COLO668 (cell line): ENCODE measurements at regions not wholly inside any gene's neighbourhood (a gene's known extent, or its start where the extent isn't known, plus 50 kb on each side); places are given as distances from the start of the nearest gene placed in this dataset.
"Not testable (repeated sequence)": the region's sequence is repeated elsewhere in the genome, so short reads cannot be mapped to it uniquely, and the experiment has no call there.

ENCODE experiments used
- DNase-seq: peaks from one replicate; lab custom pipeline; 2025; ENCODE audit not compliant: unreplicated experiment; lab: John Stamatoyannopoulos, UW

DNA sequence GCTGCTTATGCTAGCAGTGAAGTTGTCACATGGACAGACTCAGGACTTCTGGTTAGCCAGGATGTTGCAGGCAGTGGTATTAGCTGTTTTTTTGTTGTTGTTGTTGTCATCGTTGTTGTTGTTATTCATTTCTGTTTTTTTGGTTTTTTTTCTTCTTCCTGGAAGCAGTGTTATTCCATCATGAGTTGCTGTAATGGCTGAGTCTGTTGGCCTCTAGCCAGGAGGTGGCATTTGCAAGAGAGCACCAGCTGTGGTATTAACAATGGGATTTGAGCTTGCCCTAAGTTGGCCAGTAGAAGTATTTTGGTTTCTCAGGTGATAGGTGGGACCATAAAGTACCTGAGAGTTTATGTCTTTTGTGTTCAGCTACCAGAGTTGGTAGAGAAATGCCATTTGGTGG is 561.1 kb downstream of the KCTD16 start:
- no peak for DNase-seq

DNA sequence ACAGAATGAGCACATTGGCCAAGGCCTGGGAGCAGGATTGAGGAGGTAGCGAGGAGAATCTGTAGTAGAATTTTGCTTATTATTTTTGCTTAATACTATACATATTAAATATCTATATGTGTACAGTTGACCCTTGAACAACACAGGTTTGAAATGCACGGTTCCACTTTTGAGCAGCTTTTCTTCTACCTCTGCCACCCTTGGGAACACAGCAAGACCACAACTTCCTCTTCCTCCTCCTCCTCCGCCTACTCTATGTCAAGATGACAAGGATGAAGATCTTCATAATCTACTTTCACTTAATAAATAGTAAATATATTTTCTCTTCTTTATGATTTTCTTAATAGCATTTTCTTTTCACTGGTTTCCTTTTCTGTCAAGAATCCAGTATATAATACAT is 541.4 kb downstream of the KCTD16 start:
- DNase-seq: no peak

DNA sequence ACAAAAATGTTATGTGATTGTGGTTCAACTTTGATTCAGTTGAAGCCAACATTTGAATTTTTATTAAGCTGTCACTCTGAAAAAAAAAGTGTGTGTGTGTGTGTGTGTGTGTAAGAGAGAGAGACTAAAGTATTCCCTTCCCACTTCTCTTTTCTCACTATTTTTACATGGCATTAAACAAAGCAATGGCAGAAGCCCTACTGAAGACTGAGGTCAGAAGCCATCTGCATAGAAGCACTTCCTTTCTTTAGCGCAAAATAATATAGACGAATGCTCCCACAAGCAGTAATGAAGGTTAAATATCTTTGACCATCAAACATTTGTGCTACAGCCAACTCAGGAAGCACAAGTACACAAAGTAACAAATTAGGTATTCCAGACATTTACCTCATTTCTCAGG is 540.5 kb downstream of the KCTD16 start:
- no peak for DNase-seq

DNA sequence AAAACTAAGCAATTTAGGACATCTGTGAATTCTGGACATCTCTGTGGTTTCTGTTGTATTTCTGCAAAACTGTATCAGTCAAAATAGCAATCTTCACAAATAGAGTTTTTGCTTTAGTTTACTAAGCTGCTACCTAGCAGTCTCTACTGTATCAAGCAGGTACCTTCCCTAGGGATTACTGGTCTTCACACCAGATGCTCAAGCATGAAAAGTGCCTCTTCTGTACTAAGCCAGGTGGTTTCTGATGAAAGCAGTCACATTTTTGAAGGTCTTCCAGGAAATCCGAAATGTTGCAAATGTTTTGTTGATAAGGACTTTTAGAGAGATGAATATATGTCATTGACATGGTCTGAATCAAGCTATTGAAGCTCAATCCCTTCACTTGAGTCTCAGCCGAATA is 540.0 kb downstream of the KCTD16 start:
- DNase-seq: no peak

DNA sequence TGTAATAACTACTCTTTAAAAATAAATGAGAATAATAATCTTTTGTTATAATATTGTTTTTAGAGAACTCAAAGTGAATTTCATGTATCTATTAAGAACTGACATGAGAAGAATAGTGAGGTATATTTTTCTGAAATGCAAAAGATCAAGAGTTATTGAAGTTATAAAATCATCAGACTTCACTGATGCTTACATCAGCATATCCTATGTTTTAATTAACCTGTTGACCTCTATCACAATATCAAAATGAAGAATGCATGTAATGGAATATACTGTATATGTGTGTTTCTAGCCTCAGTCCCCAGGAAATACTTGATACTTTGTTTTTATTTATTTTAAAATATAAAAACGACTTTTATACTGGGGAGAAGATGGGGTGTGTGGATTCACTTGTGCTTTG is 533.1 kb downstream of the KCTD16 start:
- no peak for DNase-seq

DNA sequence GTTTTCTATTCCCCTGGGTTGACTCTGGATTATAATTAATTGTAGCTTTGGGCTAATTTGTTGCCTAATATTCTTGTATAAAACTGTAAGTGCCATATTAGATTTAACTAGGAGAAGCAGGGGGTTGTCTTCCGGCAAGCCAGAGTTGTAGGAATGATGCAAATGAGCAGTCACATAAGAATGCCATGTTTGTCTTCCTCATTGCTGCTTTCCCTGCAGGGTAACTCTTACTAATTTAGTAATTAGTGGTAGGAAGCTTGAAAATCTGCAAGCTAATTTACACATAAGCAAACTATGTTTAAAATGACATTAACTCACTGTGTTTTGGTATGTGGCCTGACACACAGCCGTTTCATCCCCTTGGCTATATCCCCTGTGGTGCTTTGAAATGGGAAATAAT is 527.8 kb downstream of the KCTD16 start:
- no peak for DNase-seq

GRCh38 chr5:144697847-144698262 is 527.2 kb downstream of the KCTD16 start:
- no peak for DNase-seq

GRCh38 chr5:144691936-144692335 is 521.3 kb downstream of the KCTD16 start:
- DNase-seq: no peak

DNA sequence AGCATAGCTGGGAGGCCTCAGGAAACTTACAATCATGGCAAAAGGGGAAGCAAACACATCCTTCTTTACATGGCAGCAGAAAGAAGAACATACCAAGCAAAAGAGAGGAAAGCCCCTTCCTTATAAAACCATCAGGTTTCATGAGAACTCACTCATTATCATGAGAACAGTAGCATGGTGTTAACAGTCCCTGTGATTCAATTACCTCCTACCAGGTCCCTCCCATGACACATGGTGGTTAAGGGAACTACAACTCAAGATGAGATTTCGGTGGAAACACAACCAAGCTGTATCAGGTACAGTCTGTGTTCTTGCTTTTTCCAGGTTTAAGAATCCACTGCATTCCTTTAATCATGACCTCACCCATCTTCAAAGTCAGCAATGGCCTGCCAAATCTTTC is 514.2 kb downstream of the KCTD16 start:
- DNase-seq: no peak

DNA sequence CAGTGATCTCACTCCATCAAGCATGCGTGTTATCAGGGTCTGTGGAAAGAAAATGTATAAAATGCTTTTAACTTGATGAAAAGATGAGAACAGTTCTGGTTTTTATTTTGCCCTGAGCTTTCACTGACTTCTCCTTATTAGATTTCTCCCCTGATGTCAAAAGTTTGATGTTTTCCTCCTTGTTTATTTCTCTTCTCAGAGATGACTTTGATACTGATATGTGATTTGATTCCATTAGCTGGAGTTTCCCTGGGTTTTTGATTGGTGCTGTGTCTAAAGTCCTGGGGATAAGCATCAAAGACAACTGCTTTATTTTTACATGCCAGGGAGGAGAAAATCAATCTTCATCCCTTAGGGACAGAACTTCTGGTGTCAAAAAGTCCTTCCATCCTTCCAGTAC is 510.0 kb downstream of the KCTD16 start:
- no peak for DNase-seq

GRCh38 chr5:144671066-144671465 is 500.4 kb downstream of the KCTD16 start:
- no peak for DNase-seq

GRCh38 chr5:144659634-144660227 is 489.1 kb downstream of the KCTD16 start:
- no peak for DNase-seq

- no peak for DNase-seq
These were observed 473.6 kb downstream of the KCTD16 start for GRCh38 chr5:144644317-144644716.

- DNase-seq: no peak
These were observed 468.1 kb downstream of the KCTD16 start for GRCh38 chr5:144638787-144639186.

DNA sequence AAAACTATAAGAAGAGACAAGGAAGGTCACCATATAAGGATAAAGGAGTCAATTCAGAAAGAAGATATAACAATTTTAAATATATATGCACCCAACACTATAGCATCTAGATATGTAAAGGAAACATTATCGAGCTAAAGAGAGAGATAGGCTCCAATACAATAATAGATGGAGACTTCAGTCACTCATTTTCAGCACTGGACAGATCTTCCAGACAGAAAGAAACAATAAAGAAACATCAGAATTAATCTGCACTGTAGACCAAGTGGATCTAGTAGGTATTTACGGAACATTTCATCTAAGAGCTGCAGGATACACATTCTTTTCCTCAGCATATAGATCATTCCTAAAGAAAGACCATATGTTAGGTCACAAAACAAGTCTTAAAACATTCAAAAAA is 463.5 kb downstream of the KCTD16 start:
- DNase-seq: no peak

DNA sequence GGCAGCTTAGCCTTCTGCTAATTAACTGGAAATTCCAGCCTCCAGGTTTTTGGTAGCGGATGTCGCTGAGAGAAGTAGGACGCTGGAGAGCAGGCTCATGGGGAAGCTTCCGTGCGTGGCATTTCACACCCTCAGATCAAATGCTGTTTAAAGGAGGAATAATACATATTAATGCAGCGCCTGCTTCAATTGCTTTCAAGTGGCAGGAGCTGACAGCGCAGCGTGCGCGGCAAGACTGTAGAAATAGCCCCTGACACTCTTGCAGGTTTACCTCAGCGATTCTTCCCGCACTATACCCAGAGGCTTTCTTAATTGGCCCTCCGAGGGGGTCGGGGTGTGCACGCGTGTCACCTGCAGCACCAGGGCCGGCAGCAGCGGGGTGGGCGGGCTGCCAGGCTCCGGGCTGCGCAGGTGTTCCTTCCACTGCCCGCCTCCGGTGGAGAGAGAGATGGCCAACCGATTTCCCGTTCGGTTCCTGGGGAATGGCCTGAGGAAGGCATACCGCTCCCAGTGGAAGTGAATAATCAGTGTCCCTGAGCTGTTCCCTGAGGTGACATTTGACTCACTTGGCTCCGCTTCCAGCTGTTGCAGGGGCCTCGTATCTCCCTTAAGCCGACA is 427.9 kb downstream of the KCTD16 start:
- DNase-seq: peak; percentile 63

DNA sequence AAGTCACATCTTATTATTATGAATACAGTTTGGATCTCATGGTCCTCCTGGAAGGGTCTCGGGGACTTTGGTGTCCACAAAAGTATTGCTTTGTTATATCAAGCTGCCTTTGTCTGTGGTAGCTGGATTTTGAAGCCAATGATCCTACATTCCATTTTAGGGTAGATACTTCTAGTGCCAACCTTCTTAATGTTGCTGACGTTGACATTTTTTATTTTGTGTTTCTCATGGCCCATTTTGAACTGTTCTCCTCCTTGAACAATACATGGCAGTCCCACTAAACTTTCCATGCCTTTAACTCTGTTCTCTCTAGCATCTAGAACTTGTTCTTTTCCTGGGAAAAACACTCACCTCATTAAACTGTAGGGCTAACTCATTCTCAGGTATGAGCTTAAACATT is 425.8 kb downstream of the KCTD16 start:
- no peak for DNase-seq

DNA sequence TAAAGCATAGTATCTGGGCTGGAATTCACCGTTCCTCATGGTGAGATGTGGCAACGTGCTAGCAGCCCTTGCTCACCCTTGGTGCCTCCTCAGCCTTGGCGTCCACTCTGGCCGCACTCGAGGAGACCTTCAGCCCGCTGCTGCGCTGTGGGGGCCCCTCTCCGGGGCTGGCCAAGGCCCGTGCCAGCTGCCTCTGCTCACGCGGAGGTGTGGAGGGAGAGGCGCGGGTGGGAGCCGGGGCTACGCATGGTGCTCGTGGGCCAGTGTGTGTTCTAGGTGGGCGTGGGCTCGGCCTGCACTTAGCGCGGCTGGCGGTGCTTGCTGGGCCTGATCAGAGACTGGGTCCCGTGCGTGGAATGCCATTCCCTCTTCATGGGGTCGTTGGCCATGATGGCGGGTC is 424.2 kb downstream of the KCTD16 start:
- no peak for DNase-seq

DNA sequence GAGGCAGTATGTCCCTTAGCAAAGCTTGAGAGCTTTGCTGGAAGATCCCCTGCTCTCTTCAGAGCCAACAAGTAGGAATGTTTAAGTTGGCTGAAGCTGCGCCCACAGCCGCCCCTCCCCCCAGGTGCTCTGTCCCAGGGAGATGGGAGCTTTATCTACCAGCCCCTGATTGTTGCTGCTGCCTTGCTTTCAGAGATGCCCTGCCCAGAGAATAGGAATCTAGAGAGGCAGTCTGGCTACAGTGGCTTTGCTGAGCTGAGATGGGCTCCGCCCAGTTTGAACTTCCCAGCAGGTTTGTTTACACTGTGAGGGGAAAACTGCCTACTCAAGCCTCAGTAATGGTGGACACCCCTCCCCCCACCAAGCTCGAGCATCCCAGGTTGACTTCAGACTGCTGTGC is 423.6 kb downstream of the KCTD16 start:
- DNase-seq: not testable (repeated sequence)

DNA sequence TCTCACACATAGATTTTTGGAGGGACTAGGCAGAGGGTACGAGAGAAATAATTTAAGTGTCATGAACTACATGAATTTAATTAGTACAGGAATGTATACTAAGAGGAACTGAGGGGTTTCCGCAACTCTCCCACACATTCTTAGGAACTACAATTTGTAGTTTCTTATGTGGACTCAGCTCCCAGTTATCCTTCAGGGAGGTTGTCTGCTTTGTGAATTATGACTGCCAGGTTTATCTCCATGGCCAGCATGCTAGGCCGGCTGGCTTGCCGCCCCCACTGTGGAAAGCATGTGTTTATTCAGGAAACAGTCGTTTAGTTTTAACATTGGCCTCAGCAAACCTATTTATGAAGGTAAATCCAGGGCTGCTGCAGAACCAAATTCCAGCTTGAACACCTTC is 415.0 kb downstream of the KCTD16 start:
- DNase-seq: no peak

GRCh38 chr5:144583541-144584449 is 413.1 kb downstream of the KCTD16 start:
- DNase-seq: no peak

GRCh38 chr5:144582066-144582465 is 411.4 kb downstream of the KCTD16 start:
- DNase-seq: no peak
